HCT116 (cell line): ENCODE measurements at regions not wholly inside any gene's neighbourhood (a gene's known extent, or its start where the extent isn't known, plus 50 kb on each side); places are given as distances from the start of the nearest gene placed in this dataset.

Experiments
- ATAC-seq: fragments of 200-7000 bp; cut with Tn5 transposase; 2 replicates; pipeline ENCODE4 v1.9.1; 2020; ENCODE audit warnings: mild to moderate bottlenecking, moderate library complexity
- BruUV-seq: library from RNA; stranded (reverse); fragments of 400-500 nt; replicated peaks from 2 replicates; lab custom pipeline; 2021; lab: Mats Ljungman, UMichigan
- CTCF ChIA-PET: fragments of 300-600 bp; sonication (Branson Sonifier 250); formaldehyde crosslinking; loops from one replicate; lab custom pipeline; 2021; ENCODE audit warnings: antibody characterized with exemption; lab: Charles Lee
- POLR2A ChIA-PET: fragments of 300-600, 350-600 bp; sonication (Branson Sonifier 250); formaldehyde crosslinking; loops from one replicate; lab custom pipeline; 2021; ENCODE audit warnings: antibody characterized with exemption; lab: Charles Lee
- RAD21 ChIA-PET, 2 experiments: fragments of 300-600 bp; sonication (Branson Sonifier 250); formaldehyde crosslinking; loops; one replicate each; lab custom pipeline; 2023; ENCODE audit warnings: low total read pairs in 2 of 2; ENCODE audit not compliant: uncharacterized antibody in 2 of 2, unreplicated experiment in 2 of 2, low non-redundant PET in 1 of 2; lab: Charles Lee
- DNase-seq: peaks from one replicate; pipeline ENCODE4 v3.0.0-alpha.2; 2010; ENCODE audit warnings: low read depth, low spot score
- H2AFZ ChIP-seq: fragments of 200-600 bp; shearing (Covaris generic), sonication (generic); 2 replicates; pipeline ENCODE4 v1.6.1; 2017; ENCODE audit warnings: low read depth, mixed run types, mixed read lengths, antibody characterized with exemption, low read length; ENCODE audit not compliant: poor library complexity, severe bottlenecking
- H3K27ac ChIP-seq: 2 replicates; pipeline ENCODE4 v1.5.1; 2012; ENCODE audit warnings: low read depth, low read length
- H3K27me3 ChIP-seq: fragments of 200-600 bp; sonication (generic); 2 replicates; pipeline ENCODE4 v1.6.1; 2016; ENCODE audit warnings: mixed run types, low read length, mixed read lengths; ENCODE audit not compliant: insufficient read depth
- H3K36me3 ChIP-seq, 2 experiments: fragments of 200-500 bp in 1 of 2; fragments of 200-600 bp in 1 of 2; sonication (Bioruptor generic) in 1 of 2; sonication (generic) in 1 of 2; 2 replicates each; pipeline versions ENCODE4 v1.5.1 to v1.6.1; 2014 to 2016; ENCODE audit warnings: low read length in 2 of 2, inconsistent platforms in 1 of 2, mixed read lengths in 1 of 2, mixed run types in 1 of 2; ENCODE audit not compliant: insufficient read depth in 2 of 2, control insufficient read depth in 1 of 2
- H3K4me1 ChIP-seq, 2 experiments: fragments of 200-600 bp in 1 of 2; sonication (generic) in 1 of 2; 2 replicates each; pipeline versions ENCODE4 v1.5.1 to v1.6.1; 2012 to 2017; ENCODE audit warnings: low read length in 2 of 2, inconsistent platforms in 1 of 2, mild to moderate bottlenecking in 1 of 2, mixed read lengths in 1 of 2, mixed run types in 1 of 2, moderate library complexity in 1 of 2; ENCODE audit not compliant: insufficient read depth in 2 of 2, control insufficient read depth in 1 of 2
- H3K4me2 ChIP-seq: fragments of 200-600 bp; sonication (generic); 2 replicates; pipeline ENCODE4 v1.6.1; 2017; ENCODE audit warnings: mixed run types, low read length, mixed read lengths
- H3K4me3 ChIP-seq, 2 experiments: fragments of 200-600 bp in 1 of 2; sonication (generic) in 1 of 2; replicated peaks in 1 of 2; 2 replicates each; pipeline ENCODE4 v1.5.1; 2011 to 2016; ENCODE audit warnings: low read length in 2 of 2, control low read depth in 1 of 2, low read depth in 1 of 2, mild to moderate bottlenecking in 1 of 2, mixed read lengths in 1 of 2, mixed run types in 1 of 2
- H3K79me2 ChIP-seq: fragments of 200-600 bp; sonication (generic); 2 replicates; pipeline ENCODE4 v1.6.1; 2017; ENCODE audit warnings: mild to moderate bottlenecking, mixed run types, low read length, moderate library complexity, mixed read lengths; ENCODE audit not compliant: insufficient read depth
- H3K9ac ChIP-seq: fragments of 200-600 bp; sonication (generic); 2 replicates; pipeline ENCODE4 v1.6.1; 2016; ENCODE audit warnings: low read length, mixed read lengths
- H3K9me2 ChIP-seq: fragments of 200-600 bp; sonication (generic), shearing (Covaris generic); 2 replicates; pipeline ENCODE4 v1.6.1; 2017; ENCODE audit warnings: mixed run types, mild to moderate bottlenecking, moderate library complexity; ENCODE audit not compliant: insufficient read depth
- H3K9me3 ChIP-seq, 2 experiments: fragments of 200-500 bp in 1 of 2; fragments of 200-600 bp in 1 of 2; sonication (Bioruptor generic) in 1 of 2; sonication (generic) in 1 of 2; 2 replicates each; pipeline ENCODE4 v1.6.1; 2014 to 2017; ENCODE audit warnings: low read length in 2 of 2, mixed read lengths in 2 of 2, inconsistent platforms in 1 of 2, low read depth in 1 of 2, mild to moderate bottlenecking in 1 of 2, mixed run types in 1 of 2, moderate library complexity in 1 of 2; ENCODE audit not compliant: control insufficient read depth in 1 of 2, insufficient read depth in 1 of 2
- H4K20me1 ChIP-seq: fragments of 200-600 bp; sonication (generic), shearing (Covaris generic); 2 replicates; pipeline ENCODE4 v1.6.1; 2017; ENCODE audit warnings: mixed run types, mild to moderate bottlenecking, moderate library complexity; ENCODE audit not compliant: insufficient read depth
- EZH2phosphoT487 ChIP-seq: fragments of 200-600 bp; IDR thresholded peaks from 2 replicates; pipeline ENCODE4 v1.6.1; 2018; ENCODE audit warnings: antibody characterized with exemption, borderline replicate concordance
- FOSL1 ChIP-seq: IDR thresholded peaks from 2 replicates; pipeline ENCODE4 v1.6.1; 2012; ENCODE audit warnings: low read depth
- JUND ChIP-seq: IDR thresholded peaks from 2 replicates; pipeline ENCODE4 v1.6.1; 2012
- MAX ChIP-seq: IDR thresholded peaks from 2 replicates; pipeline ENCODE4 v1.6.1; 2012
- POLR2A ChIP-seq: IDR thresholded peaks from 2 replicates; pipeline ENCODE4 v1.7.0; 2011; ENCODE audit warnings: borderline replicate concordance; ENCODE audit not compliant: insufficient read depth, insufficient read length; ENCODE audit errors: extremely low read depth
- POLR2AphosphoS5 ChIP-seq: IDR thresholded peaks from 2 replicates; pipeline ENCODE4 v1.6.1; 2011; ENCODE audit warnings: mild to moderate bottlenecking, low read depth, low read length, moderate library complexity
- RAD21 ChIP-seq: IDR thresholded peaks from 2 replicates; pipeline ENCODE4 v1.6.1; 2012; ENCODE audit warnings: low read depth, mild to moderate bottlenecking
- REST ChIP-seq: IDR thresholded peaks from 2 replicates; pipeline ENCODE4 v1.6.1; 2012; ENCODE audit warnings: low read depth
- SRF ChIP-seq: IDR thresholded peaks from 2 replicates; pipeline ENCODE4 v1.6.1; 2012; ENCODE audit warnings: low read depth
- YY1 ChIP-seq: IDR thresholded peaks from 2 replicates; pipeline ENCODE4 v1.6.1; 2011; ENCODE audit warnings: low read length, low read depth, moderate library complexity, mild to moderate bottlenecking; ENCODE audit not compliant: insufficient replicate concordance; ENCODE audit errors: extremely low read depth
- intact Hi-C: fragments of 100-400 bp; cut with micrococcal nuclease; formaldehyde crosslinking; loops from 2 replicates; pipeline ENCODE4 v1.10.0; 2022
- TF ChIP-seq, protein P1 (sequence below): IDR thresholded peaks from 2 replicates; pipeline ENCODE4 v1.6.1; 2011; ENCODE audit warnings: mild to moderate bottlenecking, low read length, moderate library complexity; ENCODE audit not compliant: insufficient replicate concordance; ENCODE audit errors: extremely low read depth

- H3K79me2 ChIP-seq: no peaks in the 10 kb centered on the region
- no peaks in the 10 kb centered on the region for H3K36me3 ChIP-seq
- ChIA-PET CTCF (no interaction called here), RAD21 (interaction anchor here in 1 of 2 experiments (0.6 to 0.7 kb wide), 3 partner anchors 15 to 64 kb away, joined by 3 to 9 read pairs (median 3); no protein-coding TSS in a partner anchor), POLR2A (no interaction called here)
- H2AFZ ChIP-seq: no peak overlapping the region
- no peaks in the 10 kb centered on the region for H4K20me1 ChIP-seq
- H3K9me3 ChIP-seq: no peaks in the 10 kb centered on the region
- no peak overlapping the region for H3K9ac ChIP-seq
- TF ChIP-seq RAD21 (no peak), SRF (no peak), JUND (no peak)
- H3K9me2 ChIP-seq: no peaks in the 10 kb centered on the region
- no peak overlapping the region for H3K27ac ChIP-seq
- peaks cover 0 to 26% of the 10 kb centered on the region in 2 experiments; a peak in 2 of 4 replicates for H3K4me1 ChIP-seq
- BruUV-seq: no TSS peak
- intact Hi-C loops: no loop called here
- no peak overlapping the region for H3K4me3 ChIP-seq
- H3K27me3 ChIP-seq: no peaks in the 10 kb centered on the region
- peak overlapping the region; percentile 44; the same call in 1 of the 2 replicates for H3K4me2 ChIP-seq
- ATAC-seq (peak; percentile 30; the same call in 1 of the 2 replicates), DNase-seq (no peak)
These were observed 283.5 kb downstream of the ARHGAP12 start for GRCh38 chr10:31644931-31645633.

GRCh38 chr10:31642281-31642680 is 286.4 kb downstream of the ARHGAP12 start:
- DNase-seq (no peak), ATAC-seq (no peak)
- Histone ChIP-seq H3K27me3 (no peaks in the 10 kb centered on the region), H3K9me2 (no peaks in the 10 kb centered on the region), H3K9me3 (no peaks in the 10 kb centered on the region), H3K27ac (no peak overlapping the region), H3K79me2 (no peaks in the 10 kb centered on the region), H2AFZ (no peak overlapping the region), H3K9ac (no peak overlapping the region), H3K4me2 (no peak overlapping the region), H4K20me1 (no peaks in the 10 kb centered on the region), H3K4me1 (peaks cover 0 to 23% of the 10 kb centered on the region in 2 experiments; a peak in 2 of 4 replicates), H3K36me3 (no peaks in the 10 kb centered on the region), H3K4me3 (no peak overlapping the region)
- BruUV-seq: no TSS peak
- intact Hi-C loops: no loop called here
- ChIA-PET POLR2A (no interaction called here), RAD21 (no interaction called here), CTCF (no interaction called here)
- TF ChIP-seq, protein P1, sequence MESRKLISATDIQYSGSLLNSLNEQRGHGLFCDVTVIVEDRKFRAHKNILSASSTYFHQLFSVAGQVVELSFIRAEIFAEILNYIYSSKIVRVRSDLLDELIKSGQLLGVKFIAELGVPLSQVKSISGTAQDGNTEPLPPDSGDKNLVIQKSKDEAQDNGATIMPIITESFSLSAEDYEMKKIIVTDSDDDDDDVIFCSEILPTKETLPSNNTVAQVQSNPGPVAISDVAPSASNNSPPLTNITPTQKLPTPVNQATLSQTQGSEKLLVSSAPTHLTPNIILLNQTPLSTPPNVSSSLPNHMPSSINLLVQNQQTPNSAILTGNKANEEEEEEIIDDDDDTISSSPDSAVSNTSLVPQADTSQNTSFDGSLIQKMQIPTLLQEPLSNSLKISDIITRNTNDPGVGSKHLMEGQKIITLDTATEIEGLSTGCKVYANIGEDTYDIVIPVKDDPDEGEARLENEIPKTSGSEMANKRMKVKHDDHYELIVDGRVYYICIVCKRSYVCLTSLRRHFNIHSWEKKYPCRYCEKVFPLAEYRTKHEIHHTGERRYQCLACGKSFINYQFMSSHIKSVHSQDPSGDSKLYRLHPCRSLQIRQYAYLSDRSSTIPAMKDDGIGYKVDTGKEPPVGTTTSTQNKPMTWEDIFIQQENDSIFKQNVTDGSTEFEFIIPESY: no peak
- TF ChIP-seq YY1 (no peak), REST (no peak), POLR2AphosphoS5 (no peak), EZH2phosphoT487 (no peak), FOSL1 (no peak), POLR2A (no peak), MAX (no peak), RAD21 (no peak)
